ENCODE measurements at regions not wholly inside any gene's neighbourhood (a gene's known extent, or its start where the extent isn't known, plus 50 kb on each side); places are given as distances from the start of the nearest gene placed in this dataset.
A peak's percentile ranks its signal among the peaks of the same experiment; 100 is the strongest.

- no peak for TF ChIP-seq POLR2AphosphoS5 (IDR thresholded peaks at IDR 0.05; ENCODE audit: low read depth, low read length)
- TF ChIP-seq REST (IDR thresholded peaks at IDR 0.05; ENCODE audit: insufficient read depth in 1 of 2, low read depth in 2 of 2, low read length in 2 of 2) = no peak
- TF ChIP-seq SIN3A (IDR thresholded peaks at IDR 0.05; ENCODE audit: borderline replicate concordance, insufficient read depth, low read length) = no peak
- TF ChIP-seq TAF1 (IDR thresholded peaks at IDR 0.05; ENCODE audit: borderline replicate concordance, insufficient read depth, low read length) = no peak
- peak; percentile 12 for TF ChIP-seq FOXP2 (optimal IDR thresholded peaks at IDR 0.05; ENCODE audit: borderline replicate concordance, extremely low read depth, extremely low read length, insufficient read depth)
These were observed 75.2 kb upstream of the CIBAR2 start for GRCh38 chr16:85187447-85187846.
